GM12872 (cell line): ENCODE measurements at regions not wholly inside any gene's neighbourhood (a gene's known extent, or its start where the extent isn't known, plus 50 kb on each side); places are given as distances from the start of the nearest gene placed in this dataset.

Experiments
- CTCF ChIP-seq: IDR thresholded peaks from 3 replicates; pipeline ENCODE4 v1.5.1; 2011; ENCODE audit warnings: low read depth, mild to moderate bottlenecking, low read length, moderate library complexity; ENCODE audit not compliant: insufficient read depth

DNA sequence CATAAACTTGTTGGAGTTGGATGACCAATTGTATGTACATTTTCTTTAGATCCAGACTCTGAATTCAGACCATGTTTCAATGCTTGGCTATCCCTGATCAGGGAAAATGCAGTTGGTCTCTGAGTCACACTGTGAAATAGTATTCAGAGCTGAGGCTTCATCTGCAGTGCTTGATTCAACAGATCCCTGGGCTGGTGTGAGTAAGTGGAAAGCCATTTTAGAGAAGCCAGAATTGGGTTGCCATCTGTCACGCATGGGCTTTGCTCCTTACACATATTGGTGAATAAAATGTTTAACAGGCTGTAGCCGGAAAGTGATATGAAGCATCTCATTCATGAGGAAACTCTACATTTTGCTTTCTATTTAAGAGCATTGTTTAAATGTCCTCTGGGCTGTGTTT lies 50.0 kb upstream of the ACYP2 start:
- TF ChIP-seq CTCF: no peak

DNA sequence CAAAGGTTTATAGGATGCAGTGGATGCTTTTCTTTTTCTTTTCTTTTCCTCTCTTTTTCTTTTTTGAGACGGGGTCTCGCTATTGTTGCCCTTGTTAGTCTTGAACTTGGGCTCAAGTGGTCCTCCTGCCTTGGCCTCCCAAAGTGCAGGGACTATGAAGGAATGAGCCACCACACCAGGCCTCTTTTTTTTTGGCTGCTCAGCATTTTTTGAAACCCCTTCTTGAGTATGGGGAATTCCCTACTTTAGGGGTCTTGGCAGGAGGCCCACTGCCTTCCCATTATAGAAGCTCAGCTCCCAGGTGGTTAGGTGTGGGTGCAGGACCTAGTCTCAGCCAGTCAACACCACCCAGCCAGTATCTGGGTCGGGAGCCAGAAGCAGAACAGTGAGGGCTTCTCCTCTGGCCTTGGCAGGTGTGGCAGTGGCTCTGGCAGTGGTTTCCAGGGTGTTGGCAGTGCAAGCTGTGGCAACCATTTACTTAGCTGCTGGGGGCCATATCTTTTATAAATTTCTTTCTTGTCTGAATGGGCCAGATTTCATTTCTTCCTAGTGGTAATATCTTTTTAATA lies 51.4 kb upstream of the ACYP2 start:
- TF ChIP-seq CTCF: no peak

DNA sequence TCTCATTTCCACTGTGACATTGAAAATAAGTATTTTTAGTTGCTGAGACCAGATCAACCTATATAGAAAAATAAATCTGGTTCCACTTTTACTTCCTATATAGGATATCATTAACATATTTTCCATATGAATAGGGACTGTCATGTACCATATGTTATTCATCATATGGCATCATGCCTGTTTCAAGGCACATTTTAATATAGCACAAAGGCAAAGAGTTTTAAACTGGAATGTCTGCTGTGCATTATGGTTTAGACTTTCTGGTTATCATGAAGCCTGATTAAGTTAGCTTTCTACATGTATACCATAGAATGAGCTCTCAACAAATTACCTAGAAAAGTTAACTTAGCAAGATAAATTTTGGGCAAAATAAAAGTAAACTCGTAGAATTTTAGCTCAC lies 53.0 kb upstream of the ACYP2 start:
- TF ChIP-seq CTCF: no peak

DNA sequence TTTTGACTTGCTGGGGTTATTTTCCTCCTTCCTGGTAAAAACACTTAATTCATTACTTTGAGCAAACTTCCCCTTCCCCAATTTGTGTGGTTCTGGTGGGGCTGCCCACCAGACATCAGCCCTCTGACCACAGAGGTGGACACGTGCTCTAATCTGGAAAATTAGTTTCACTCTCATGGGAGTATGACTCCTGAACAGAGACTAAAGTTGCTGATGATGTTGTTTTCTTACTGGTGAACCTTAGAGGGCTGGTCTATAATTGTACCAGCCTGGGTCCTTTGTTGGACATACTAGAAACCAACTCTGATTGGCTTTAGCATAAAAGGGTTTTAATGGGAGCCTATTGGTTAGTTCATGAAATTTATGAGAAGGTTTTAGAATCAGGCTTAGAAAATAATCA lies 54.1 kb upstream of the ACYP2 start:
- TF ChIP-seq CTCF: no peak

DNA sequence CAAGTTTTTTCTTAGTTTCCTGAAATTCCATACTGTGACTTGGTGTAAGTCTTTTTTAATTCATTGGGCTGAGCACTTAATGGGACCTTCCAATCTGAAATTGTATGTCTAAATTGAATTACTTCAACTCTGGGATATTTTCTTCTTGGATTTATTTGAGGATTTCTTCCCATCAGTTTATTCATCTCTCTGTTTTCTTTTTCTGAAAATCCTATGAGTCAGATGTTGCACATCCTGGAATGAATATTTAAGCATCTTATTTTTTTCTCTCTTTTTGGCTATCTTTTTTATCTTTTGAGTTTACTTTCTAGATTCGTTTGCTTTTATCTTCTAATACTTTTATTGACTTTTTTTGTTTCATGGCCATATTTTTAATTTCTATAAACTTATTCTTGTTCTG lies 55.4 kb upstream of the ACYP2 start:
- no peak for TF ChIP-seq CTCF

DNA sequence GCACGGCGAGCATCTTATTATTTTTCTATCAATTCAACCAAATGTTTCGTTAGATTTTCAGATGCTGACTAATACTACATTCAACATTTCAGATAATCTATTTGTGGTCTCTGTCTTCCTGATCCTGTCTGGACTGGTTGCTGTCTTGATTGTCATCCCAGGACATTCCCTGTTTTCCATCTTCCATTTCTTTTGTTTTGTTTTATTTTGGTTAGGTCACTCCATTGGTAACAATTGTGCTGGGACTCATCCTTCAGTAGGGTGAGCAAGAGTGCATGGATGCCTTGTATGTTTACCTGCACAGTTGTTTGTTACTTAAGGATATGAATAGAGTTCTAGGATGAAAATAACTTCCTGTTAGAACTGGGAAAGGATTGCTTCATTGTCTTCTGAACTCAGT lies 55.9 kb upstream of the ACYP2 start:
- no peak for TF ChIP-seq CTCF

- TF ChIP-seq CTCF: no peak
Observed at GRCh38 chr2:54058449-54058848, 57.0 kb upstream of the ACYP2 start.

DNA sequence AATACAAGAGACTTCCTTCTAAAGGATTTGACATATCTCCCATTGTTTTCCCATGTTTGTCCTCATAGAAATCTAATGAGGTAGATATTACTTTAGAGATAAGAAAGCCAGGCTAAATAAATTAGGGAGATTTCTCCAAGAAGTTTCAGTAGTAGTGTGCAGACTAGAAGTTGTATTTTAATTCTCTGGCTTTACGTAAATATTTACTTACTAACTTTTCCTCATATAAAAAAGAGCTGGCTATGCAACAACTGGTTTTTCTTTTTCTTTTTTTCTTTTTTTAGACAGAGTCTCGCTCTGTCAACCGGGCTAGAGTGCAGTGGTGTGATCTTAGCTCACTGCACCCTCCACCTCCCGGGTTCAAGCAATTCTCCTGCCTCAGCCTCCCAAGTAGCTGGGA lies 60.6 kb upstream of the ACYP2 start:
- no peak for TF ChIP-seq CTCF
